Neural progenitor cell (in vitro differentiated cells): ENCODE measurements at regions not wholly inside any gene's neighbourhood (a gene's known extent, or its start where the extent isn't known, plus 50 kb on each side); places are given as distances from the start of the nearest gene placed in this dataset.

Experiments
- EZH2 ChIP-seq: fragments of 200-600 bp; sonication (generic); IDR thresholded peaks from 2 replicates; pipeline ENCODE4 v1.6.1; 2017; ENCODE audit warnings: antibody characterized with exemption, mild to moderate bottlenecking, moderate library complexity
- TF ChIP-seq, protein P1 (sequence below): fragments of 200-600 bp; sonication (generic); IDR thresholded peaks from 2 replicates; pipeline ENCODE4 v1.5.1; 2017; ENCODE audit warnings: antibody characterized with exemption, mild to moderate bottlenecking

DNA sequence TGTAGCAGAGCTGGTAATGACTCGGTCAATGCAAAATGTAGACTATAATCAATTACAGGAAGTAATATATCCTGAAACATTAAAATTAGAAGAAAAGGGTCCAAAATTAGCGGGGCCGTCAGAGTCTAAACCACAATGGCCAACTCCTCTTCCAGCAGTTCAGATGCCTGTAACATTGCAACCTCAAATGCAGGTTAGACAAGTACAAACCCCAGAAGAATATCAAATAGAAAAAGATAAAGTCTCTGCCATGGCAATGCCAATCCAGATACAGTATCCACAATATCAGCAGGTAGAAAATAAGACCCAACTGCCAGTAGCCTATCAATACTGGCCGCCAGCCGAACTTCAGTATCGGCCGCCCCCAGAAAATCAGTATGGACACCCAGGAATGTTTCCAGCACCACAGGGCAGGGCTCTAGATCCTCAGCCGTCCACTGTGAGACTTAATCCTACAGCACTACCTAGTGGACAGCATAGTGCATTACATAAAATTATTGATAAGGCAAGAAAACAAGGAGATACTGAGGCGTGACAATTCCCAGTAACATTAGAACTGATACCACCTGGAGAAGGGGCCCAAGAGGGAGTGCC is 158.4 kb downstream of the GPX5 start:
- TF ChIP-seq, protein P1, sequence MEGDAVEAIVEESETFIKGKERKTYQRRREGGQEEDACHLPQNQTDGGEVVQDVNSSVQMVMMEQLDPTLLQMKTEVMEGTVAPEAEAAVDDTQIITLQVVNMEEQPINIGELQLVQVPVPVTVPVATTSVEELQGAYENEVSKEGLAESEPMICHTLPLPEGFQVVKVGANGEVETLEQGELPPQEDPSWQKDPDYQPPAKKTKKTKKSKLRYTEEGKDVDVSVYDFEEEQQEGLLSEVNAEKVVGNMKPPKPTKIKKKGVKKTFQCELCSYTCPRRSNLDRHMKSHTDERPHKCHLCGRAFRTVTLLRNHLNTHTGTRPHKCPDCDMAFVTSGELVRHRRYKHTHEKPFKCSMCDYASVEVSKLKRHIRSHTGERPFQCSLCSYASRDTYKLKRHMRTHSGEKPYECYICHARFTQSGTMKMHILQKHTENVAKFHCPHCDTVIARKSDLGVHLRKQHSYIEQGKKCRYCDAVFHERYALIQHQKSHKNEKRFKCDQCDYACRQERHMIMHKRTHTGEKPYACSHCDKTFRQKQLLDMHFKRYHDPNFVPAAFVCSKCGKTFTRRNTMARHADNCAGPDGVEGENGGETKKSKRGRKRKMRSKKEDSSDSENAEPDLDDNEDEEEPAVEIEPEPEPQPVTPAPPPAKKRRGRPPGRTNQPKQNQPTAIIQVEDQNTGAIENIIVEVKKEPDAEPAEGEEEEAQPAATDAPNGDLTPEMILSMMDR: peak; percentile 80
- no peak for TF ChIP-seq EZH2
